ENCODE measurements at regions not wholly inside any gene's neighbourhood (a gene's known extent, or its start where the extent isn't known, plus 50 kb on each side); places are given as distances from the start of the nearest gene placed in this dataset.

DNA sequence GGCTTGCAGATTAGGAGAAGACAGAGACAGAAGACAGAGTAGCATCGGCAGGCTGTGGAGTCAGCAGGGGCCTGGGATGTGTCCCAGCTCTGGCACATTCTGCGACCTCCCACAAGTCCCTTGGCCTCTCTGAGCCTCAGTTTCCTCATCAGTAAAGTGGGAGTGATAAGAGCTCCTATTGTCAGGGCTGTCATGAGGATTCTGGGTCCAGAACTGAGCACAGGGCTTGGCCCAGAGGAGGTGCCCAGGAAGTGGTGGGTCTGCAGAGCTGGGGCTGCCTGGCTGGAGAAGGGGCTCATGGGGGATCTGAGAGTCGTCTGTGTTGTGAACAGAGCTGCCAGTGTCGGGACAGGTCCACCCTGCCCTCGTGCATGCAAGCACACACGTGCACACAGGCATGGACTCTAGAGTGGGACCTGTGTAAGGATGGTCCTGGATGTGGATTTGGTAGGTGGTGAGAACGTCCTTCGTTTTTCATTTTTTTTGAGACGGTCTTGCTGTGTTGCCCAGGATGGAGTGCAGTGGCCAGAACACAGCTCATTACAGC lies 262.9 kb downstream of the PTPRU start:
- Mint-ChIP-seq H3K36me3 (ENCODE audit: low read depth, unreplicated experiment) (no peaks in the 10 kb centered on the region), H3K4me3 (ENCODE audit: unreplicated experiment) (no peak overlapping the region), H3K27ac (ENCODE audit: unreplicated experiment) (no peak overlapping the region), H3K9me3 (ENCODE audit: unreplicated experiment) (no peaks in the 10 kb centered on the region), H3K4me1 (ENCODE audit: low read depth, unreplicated experiment) (peaks cover 1% of the 10 kb centered on the region), H3K27me3 (ENCODE audit: low read depth, unreplicated experiment) (peaks cover 26% of the 10 kb centered on the region)
- H2AFZ ChIP-seq (ENCODE audit: low read depth, low read length) = no peak overlapping the region
- H3K9me3 ChIP-seq (ENCODE audit: insufficient read depth, low read depth, low read length) = no peaks in the 10 kb centered on the region
- no peak overlapping the region for H3K27ac ChIP-seq (ENCODE audit: low read depth, low read length)
- H3K9ac ChIP-seq (ENCODE audit: low read length) = no peak overlapping the region
- no peaks in the 10 kb centered on the region for H4K20me1 ChIP-seq (ENCODE audit: insufficient read depth, low read length)
- no peaks in the 10 kb centered on the region for H3K36me3 ChIP-seq (ENCODE audit: insufficient read depth, low read length)
- no peaks in the 10 kb centered on the region for H3K79me2 ChIP-seq (ENCODE audit: insufficient read depth, low read length)
- no peak for TF ChIP-seq EZH2 (IDR thresholded peaks at IDR 0.05; ENCODE audit: insufficient read depth, low read length)
- no peak for TF ChIP-seq CTCF (IDR thresholded peaks at IDR 0.05; ENCODE audit: insufficient read depth, low read depth, low read length)
- H3K4me3 ChIP-seq (ENCODE audit: insufficient read depth, low read depth, low read length) = no peak overlapping the region
- FAIRE-seq (no peak), DNase-seq (ENCODE audit: low read depth) (no peak)
- no peak overlapping the region for H3K4me2 ChIP-seq (ENCODE audit: low read length)
- no peaks in the 10 kb centered on the region for H3K4me1 ChIP-seq (ENCODE audit: insufficient read depth, low read length)
- no peaks in the 10 kb centered on the region for H3K27me3 ChIP-seq (ENCODE audit: insufficient read depth, low read length)

DNA sequence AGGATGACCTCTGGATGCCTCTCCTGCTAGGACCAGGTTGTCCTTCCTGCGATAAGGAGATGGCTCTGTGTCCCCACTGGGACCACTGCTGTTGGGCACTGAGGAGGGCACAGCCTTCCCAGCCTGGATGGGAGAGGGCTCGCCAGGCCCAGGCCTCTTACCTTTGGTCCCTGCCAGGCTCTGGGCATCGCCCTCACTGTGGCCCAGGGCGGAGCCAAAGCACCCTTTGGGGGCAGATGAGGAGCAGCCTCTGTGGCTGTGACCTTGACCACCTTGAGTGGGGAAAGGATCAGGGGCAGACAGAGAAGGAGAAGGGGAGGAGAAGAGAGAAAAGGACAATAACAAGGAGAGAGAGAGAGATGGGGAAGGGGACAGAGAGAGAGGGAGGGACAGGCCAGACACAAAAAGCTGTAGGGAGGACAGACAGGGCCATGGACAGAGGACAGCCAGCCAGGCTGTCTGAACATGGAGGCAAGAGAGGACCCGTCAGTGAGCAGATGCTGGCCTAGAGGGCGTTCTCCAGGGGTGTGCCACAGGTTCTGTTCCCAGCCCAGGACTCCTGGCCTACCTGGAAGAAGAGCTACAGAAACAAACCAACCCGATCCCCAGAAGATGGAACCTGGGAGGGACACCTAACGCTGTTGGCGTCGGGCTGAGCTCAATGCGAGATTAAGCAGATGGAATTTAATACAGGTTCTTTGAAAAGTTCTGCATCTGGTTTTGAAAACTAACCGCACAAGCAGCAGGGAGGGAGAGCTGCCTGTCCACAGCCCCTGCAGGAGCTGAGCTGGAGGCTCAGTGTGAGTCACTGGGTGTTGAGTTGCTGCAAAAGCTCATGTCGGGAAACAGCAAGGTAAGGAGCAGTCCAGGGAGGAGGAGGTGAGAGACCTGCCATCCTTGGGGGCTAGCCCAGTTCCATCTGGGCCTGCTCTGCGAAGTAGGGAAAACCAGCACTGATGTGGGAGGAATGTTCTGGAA lies 262.1 kb downstream of the PTPRU start:
- Mint-ChIP-seq H3K27ac (ENCODE audit: unreplicated experiment) (no peak overlapping the region), H3K4me1 (ENCODE audit: low read depth, unreplicated experiment) (peaks cover 1% of the 10 kb centered on the region), H3K27me3 (ENCODE audit: low read depth, unreplicated experiment) (peaks cover 20% of the 10 kb centered on the region), H3K9me3 (ENCODE audit: unreplicated experiment) (peaks cover under 1% of the 10 kb centered on the region), H3K4me3 (ENCODE audit: unreplicated experiment) (no peak overlapping the region), H3K36me3 (ENCODE audit: low read depth, unreplicated experiment) (no peaks in the 10 kb centered on the region)
- Histone ChIP-seq H3K27ac (ENCODE audit: low read depth, low read length) (no peak overlapping the region), H3K9ac (ENCODE audit: low read length) (no peak overlapping the region), H3K27me3 (ENCODE audit: insufficient read depth, low read length) (no peaks in the 10 kb centered on the region), H3K4me3 (ENCODE audit: insufficient read depth, low read depth, low read length) (no peak overlapping the region), H3K9me3 (ENCODE audit: insufficient read depth, low read depth, low read length) (no peaks in the 10 kb centered on the region), H3K4me2 (ENCODE audit: low read length) (no peak overlapping the region), H3K36me3 (ENCODE audit: insufficient read depth, low read length) (no peaks in the 10 kb centered on the region), H2AFZ (ENCODE audit: low read depth, low read length) (no peak overlapping the region), H3K79me2 (ENCODE audit: insufficient read depth, low read length) (no peaks in the 10 kb centered on the region), H4K20me1 (ENCODE audit: insufficient read depth, low read length) (no peaks in the 10 kb centered on the region), H3K4me1 (ENCODE audit: insufficient read depth, low read length) (no peaks in the 10 kb centered on the region)
- FAIRE-seq (no peak), DNase-seq (ENCODE audit: low read depth) (peak; percentile 22)
- no peak for TF ChIP-seq CTCF (IDR thresholded peaks at IDR 0.05; ENCODE audit: insufficient read depth, low read depth, low read length)
- TF ChIP-seq EZH2 (IDR thresholded peaks at IDR 0.05; ENCODE audit: insufficient read depth, low read length) = no peak
